ENCODE measurements at regions not wholly inside any gene's neighbourhood (a gene's known extent, or its start where the extent isn't known, plus 50 kb on each side); places are given as distances from the start of the nearest gene placed in this dataset.

- H3K36me3 ChIP-seq (ENCODE audit: control insufficient read depth, insufficient read depth, low read length, severe bottlenecking): no peaks in the 10 kb centered on the region
- peak overlapping the region; percentile 4 for H3K9ac ChIP-seq (ENCODE audit: low read length)
- peaks cover 35% of the 10 kb centered on the region for H3K4me1 ChIP-seq (ENCODE audit: control insufficient read depth, insufficient read depth, low read length)
- H3K4me3 ChIP-seq (ENCODE audit: low read length): peak overlapping the region; percentile 20
- DNase-seq (ENCODE audit: low read depth): no peak
- no peaks in the 10 kb centered on the region for H3K9me3 ChIP-seq (ENCODE audit: control insufficient read depth, low read length)
- H3K27me3 ChIP-seq (replicated peaks; ENCODE audit: control insufficient read depth, insufficient read depth, low read length): no peaks in the 10 kb centered on the region
These were observed 84.5 kb upstream of the ITGA4 start for GRCh38 chr2:181372646-181373040.

DNA sequence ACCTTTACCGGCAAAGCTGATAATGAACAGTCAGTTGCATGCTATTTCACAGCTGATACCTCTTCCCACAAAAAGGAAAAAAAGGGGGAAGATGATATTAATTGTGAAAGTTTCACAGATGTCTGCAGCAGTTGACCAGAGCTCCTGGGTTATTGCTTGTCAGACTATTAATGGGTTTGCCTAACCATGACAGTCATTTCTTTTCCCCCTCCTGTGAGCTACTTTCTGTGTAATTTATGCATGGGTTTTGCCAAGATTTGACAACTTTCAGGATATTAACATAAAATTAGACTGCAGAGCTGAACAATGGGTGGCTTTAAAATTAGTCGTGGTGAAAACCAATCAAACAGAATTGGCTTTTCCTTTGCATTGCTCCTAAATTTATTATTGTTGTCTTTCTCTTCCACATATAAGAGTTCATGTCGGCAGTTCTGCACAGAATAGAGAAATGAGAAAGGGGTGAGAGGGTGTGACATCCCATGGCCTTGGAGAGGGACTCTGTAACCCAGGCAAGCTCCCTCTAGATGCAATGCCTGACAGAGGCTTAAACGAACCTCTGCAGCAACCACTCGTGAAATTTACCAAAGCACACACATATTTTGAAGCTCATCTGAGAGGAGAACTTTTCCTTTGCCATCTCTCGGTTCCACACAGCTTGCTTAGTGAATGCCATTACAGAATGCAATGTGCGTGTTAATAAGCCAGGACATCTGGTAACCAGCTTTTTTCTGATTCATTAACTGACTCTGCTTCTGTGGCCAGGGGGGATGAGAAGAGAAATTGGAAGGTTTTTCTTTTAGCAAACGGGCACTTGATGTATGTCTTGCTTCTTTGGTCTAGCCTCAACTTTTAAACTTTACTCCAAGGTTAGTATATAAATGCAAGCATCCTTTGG is 82.2 kb upstream of the ITGA4 start:
- Histone ChIP-seq H3K36me3 (ENCODE audit: control insufficient read depth, insufficient read depth, low read length, severe bottlenecking) (no peaks in the 10 kb centered on the region), H3K4me3 (ENCODE audit: low read length) (no peak overlapping the region), H3K9me3 (ENCODE audit: control insufficient read depth, low read length) (no peaks in the 10 kb centered on the region), H3K4me1 (ENCODE audit: control insufficient read depth, insufficient read depth, low read length) (peaks cover 35% of the 10 kb centered on the region), H3K9ac (ENCODE audit: low read length) (no peak overlapping the region), H3K27me3 (replicated peaks; ENCODE audit: control insufficient read depth, insufficient read depth, low read length) (no peaks in the 10 kb centered on the region)
- DNase-seq (ENCODE audit: low read depth): no peak

DNA sequence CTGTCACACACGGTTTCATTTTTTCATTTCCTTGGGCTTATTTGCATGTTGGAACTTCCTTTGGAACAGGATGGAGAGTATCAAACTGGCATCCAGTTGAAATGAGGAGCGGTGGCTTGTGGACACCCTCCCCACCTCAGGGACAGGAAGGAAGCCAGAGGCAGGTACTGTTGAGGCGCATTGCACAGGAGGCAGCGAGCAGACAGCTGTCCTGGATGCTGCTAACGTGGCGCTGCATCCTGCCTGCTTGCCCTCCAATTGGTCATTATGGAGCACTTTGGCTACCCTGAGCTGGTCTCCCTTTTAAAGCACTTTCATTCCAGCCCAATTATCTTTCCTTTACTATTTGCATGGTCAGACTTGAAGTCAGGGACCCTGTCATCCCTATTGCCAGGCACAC is 80.7 kb upstream of the ITGA4 start:
- Histone ChIP-seq H3K9ac (ENCODE audit: low read length) (no peak overlapping the region), H3K9me3 (ENCODE audit: control insufficient read depth, low read length) (no peaks in the 10 kb centered on the region), H3K4me1 (ENCODE audit: control insufficient read depth, insufficient read depth, low read length) (peaks cover 39% of the 10 kb centered on the region), H3K36me3 (ENCODE audit: control insufficient read depth, insufficient read depth, low read length, severe bottlenecking) (no peaks in the 10 kb centered on the region), H3K27me3 (replicated peaks; ENCODE audit: control insufficient read depth, insufficient read depth, low read length) (no peaks in the 10 kb centered on the region), H3K4me3 (ENCODE audit: low read length) (no peak overlapping the region)
- no peak for DNase-seq (ENCODE audit: low read depth)

DNA sequence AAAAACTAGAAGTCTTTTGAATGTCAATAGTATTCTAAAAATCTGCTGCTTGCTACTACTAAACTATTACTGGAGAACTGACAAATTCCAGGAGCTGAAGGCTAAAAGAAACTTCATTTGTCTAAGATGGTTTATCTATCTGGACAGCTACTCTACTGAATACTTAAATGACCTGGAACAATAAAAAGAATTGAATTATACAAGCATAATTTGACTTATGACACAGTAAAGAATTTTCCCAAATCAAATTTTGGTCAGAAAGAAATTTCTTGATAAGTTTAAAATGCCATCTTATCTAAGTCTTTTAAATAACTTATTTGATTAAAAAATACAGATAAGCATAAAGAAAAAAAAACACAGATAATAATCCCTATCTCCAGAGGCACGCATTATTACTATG is 80.2 kb upstream of the ITGA4 start:
- Histone ChIP-seq H3K4me3 (ENCODE audit: low read length) (no peak overlapping the region), H3K4me1 (ENCODE audit: control insufficient read depth, insufficient read depth, low read length) (peaks cover 33% of the 10 kb centered on the region), H3K9me3 (ENCODE audit: control insufficient read depth, low read length) (no peaks in the 10 kb centered on the region), H3K27me3 (replicated peaks; ENCODE audit: control insufficient read depth, insufficient read depth, low read length) (no peaks in the 10 kb centered on the region), H3K36me3 (ENCODE audit: control insufficient read depth, insufficient read depth, low read length, severe bottlenecking) (no peaks in the 10 kb centered on the region), H3K9ac (ENCODE audit: low read length) (no peak overlapping the region)
- DNase-seq (ENCODE audit: low read depth): no peak

GRCh38 chr2:181378491-181378890 is 78.7 kb upstream of the ITGA4 start:
- Histone ChIP-seq H3K27me3 (replicated peaks; ENCODE audit: control insufficient read depth, insufficient read depth, low read length) (no peaks in the 10 kb centered on the region), H3K36me3 (ENCODE audit: control insufficient read depth, insufficient read depth, low read length, severe bottlenecking) (no peaks in the 10 kb centered on the region), H3K4me3 (ENCODE audit: low read length) (no peak overlapping the region), H3K9me3 (ENCODE audit: control insufficient read depth, low read length) (no peaks in the 10 kb centered on the region), H3K9ac (ENCODE audit: low read length) (no peak overlapping the region), H3K4me1 (ENCODE audit: control insufficient read depth, insufficient read depth, low read length) (peaks cover 19% of the 10 kb centered on the region)
- DNase-seq (ENCODE audit: low read depth): no peak

DNA sequence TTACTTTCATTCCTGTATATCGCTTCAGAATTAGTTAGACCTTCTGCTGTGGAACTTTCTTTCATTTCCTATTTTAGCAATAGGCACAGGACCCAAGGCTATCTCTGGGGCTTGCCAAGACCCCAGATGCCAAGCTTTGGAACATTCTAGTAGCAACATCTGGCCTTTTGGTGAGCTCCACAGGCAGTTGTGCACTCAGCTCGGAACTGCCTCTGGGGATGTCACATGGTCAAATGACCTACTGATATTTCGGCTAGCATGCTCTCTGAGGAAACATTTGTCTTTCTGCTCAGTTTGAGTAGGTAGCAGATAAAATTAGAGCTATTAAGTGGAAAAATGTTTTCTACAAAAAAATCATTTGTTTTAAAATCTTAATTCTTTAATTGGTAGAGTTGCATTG is 76.6 kb upstream of the ITGA4 start:
- Histone ChIP-seq H3K36me3 (ENCODE audit: control insufficient read depth, insufficient read depth, low read length, severe bottlenecking) (no peaks in the 10 kb centered on the region), H3K4me3 (ENCODE audit: low read length) (peak overlapping the region; percentile 7), H3K9me3 (ENCODE audit: control insufficient read depth, low read length) (no peaks in the 10 kb centered on the region), H3K27me3 (replicated peaks; ENCODE audit: control insufficient read depth, insufficient read depth, low read length) (no peaks in the 10 kb centered on the region), H3K9ac (ENCODE audit: low read length) (no peak overlapping the region), H3K4me1 (ENCODE audit: control insufficient read depth, insufficient read depth, low read length) (peaks cover 10% of the 10 kb centered on the region)
- no peak for DNase-seq (ENCODE audit: low read depth)

DNA sequence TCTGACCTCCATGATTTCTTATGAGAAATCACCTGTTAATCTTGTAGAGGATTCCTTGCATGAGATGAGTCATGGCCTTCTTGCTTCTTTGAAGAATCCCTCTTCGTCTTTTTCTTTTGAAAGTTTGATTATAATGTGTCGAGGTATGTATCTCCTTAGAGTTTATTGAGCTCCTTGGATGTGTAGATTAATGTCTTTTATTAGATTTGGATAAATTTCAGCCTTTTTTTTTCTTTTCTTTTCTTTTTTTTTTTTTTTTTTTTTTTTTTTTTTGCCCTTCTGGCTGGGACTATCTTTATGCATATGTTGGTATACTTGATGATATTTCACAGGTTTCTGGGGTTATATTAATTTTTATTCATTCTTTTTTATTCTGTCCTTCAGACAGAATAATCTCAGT is 72.3 kb upstream of the ITGA4 start:
- no peaks in the 10 kb centered on the region for H3K9me3 ChIP-seq (ENCODE audit: control insufficient read depth, low read length)
- H3K4me3 ChIP-seq (ENCODE audit: low read length): no peak overlapping the region
- no peak for DNase-seq (ENCODE audit: low read depth)
- H3K9ac ChIP-seq (ENCODE audit: low read length): no peak overlapping the region
- peaks cover 6% of the 10 kb centered on the region for H3K4me1 ChIP-seq (ENCODE audit: control insufficient read depth, insufficient read depth, low read length)
- no peaks in the 10 kb centered on the region for H3K36me3 ChIP-seq (ENCODE audit: control insufficient read depth, insufficient read depth, low read length, severe bottlenecking)
- no peaks in the 10 kb centered on the region for H3K27me3 ChIP-seq (replicated peaks; ENCODE audit: control insufficient read depth, insufficient read depth, low read length)

DNA sequence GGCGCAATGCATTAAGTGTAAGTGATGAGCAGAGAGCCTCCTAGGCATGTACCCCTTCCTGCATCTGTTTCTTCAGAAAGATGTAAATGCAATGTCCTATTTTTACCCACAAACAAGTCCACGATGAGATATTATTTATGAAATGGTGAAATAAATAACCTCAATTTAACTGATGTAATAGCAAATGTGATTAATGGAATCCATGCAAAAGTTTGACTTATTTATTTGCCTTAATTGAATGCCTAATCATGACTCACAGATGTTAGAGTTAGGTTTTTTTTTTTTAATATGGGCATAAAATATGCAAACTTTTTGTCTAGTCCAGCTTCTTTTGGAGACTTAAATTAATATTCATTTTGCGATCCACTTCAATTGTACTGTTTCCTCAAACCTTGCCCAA is 67.7 kb upstream of the ITGA4 start:
- no peak overlapping the region for H3K9ac ChIP-seq (ENCODE audit: low read length)
- DNase-seq (ENCODE audit: low read depth): no peak

GRCh38 chr2:181393472-181393871 is 63.7 kb upstream of the ITGA4 start:
- Histone ChIP-seq H3K36me3 (ENCODE audit: control insufficient read depth, insufficient read depth, low read length, severe bottlenecking) (no peaks in the 10 kb centered on the region), H3K9me3 (ENCODE audit: control insufficient read depth, low read length) (no peaks in the 10 kb centered on the region), H3K9ac (ENCODE audit: low read length) (no peak overlapping the region), H3K4me3 (ENCODE audit: low read length) (peak overlapping the region; percentile 20), H3K4me1 (ENCODE audit: control insufficient read depth, insufficient read depth, low read length) (peaks cover 3% of the 10 kb centered on the region), H3K27me3 (replicated peaks; ENCODE audit: control insufficient read depth, insufficient read depth, low read length) (no peaks in the 10 kb centered on the region)
- peak; percentile 51 for DNase-seq (ENCODE audit: low read depth)

More for the DNA sequence above, 67.7 kb upstream of the ITGA4 start:
- Histone ChIP-seq H3K9me3 (ENCODE audit: control insufficient read depth, low read length) (no peaks in the 10 kb centered on the region), H3K4me1 (ENCODE audit: control insufficient read depth, insufficient read depth, low read length) (peaks cover 3% of the 10 kb centered on the region), H3K27me3 (replicated peaks; ENCODE audit: control insufficient read depth, insufficient read depth, low read length) (no peaks in the 10 kb centered on the region), H3K4me3 (ENCODE audit: low read length) (no peak overlapping the region), H3K36me3 (ENCODE audit: control insufficient read depth, insufficient read depth, low read length, severe bottlenecking) (no peaks in the 10 kb centered on the region)

GRCh38 chr2:181394741-181395437 is 62.3 kb upstream of the ITGA4 start:
- no peaks in the 10 kb centered on the region for H3K9me3 ChIP-seq (ENCODE audit: control insufficient read depth, low read length)
- H3K27me3 ChIP-seq (replicated peaks; ENCODE audit: control insufficient read depth, insufficient read depth, low read length): no peaks in the 10 kb centered on the region
- H3K9ac ChIP-seq (ENCODE audit: low read length): no peak overlapping the region
- H3K4me1 ChIP-seq (ENCODE audit: control insufficient read depth, insufficient read depth, low read length): peaks cover 3% of the 10 kb centered on the region
- no peak for DNase-seq (ENCODE audit: low read depth)
- H3K36me3 ChIP-seq (ENCODE audit: control insufficient read depth, insufficient read depth, low read length, severe bottlenecking): no peaks in the 10 kb centered on the region
- H3K4me3 ChIP-seq (ENCODE audit: low read length): no peak overlapping the region

- Histone ChIP-seq H3K36me3 (ENCODE audit: control insufficient read depth, insufficient read depth, low read length, severe bottlenecking) (no peaks in the 10 kb centered on the region), H3K27me3 (replicated peaks; ENCODE audit: control insufficient read depth, insufficient read depth, low read length) (no peaks in the 10 kb centered on the region), H3K4me1 (ENCODE audit: control insufficient read depth, insufficient read depth, low read length) (peaks cover 3% of the 10 kb centered on the region), H3K9ac (ENCODE audit: low read length) (no peak overlapping the region), H3K9me3 (ENCODE audit: control insufficient read depth, low read length) (no peaks in the 10 kb centered on the region), H3K4me3 (ENCODE audit: low read length) (no peak overlapping the region)
- no peak for DNase-seq (ENCODE audit: low read depth)
These were observed 61.3 kb upstream of the ITGA4 start for GRCh38 chr2:181395851-181396250.

Measured in adipocyte (in vitro differentiated cells).